Neural cell (in vitro differentiated cells): ENCODE measurements at regions not wholly inside any gene's neighbourhood (a gene's known extent, or its start where the extent isn't known, plus 50 kb on each side); places are given as distances from the start of the nearest gene placed in this dataset.

Source experiments
- MXI1 ChIP-seq: fragments of 450-650 bp; conservative IDR thresholded peaks from 2 replicates; pipeline ENCODE4 v1.6.1; 2014; ENCODE audit warnings: antibody characterized with exemption, mild to moderate bottlenecking; ENCODE audit not compliant: poor library complexity, severe bottlenecking
- SMC3 ChIP-seq: fragments of 450-650 bp; conservative IDR thresholded peaks from 2 replicates; pipeline ENCODE4 v1.6.1; 2014; ENCODE audit warnings: antibody characterized with exemption, mild to moderate bottlenecking, moderate library complexity; ENCODE audit not compliant: poor library complexity
- TF ChIP-seq, protein P1 (sequence below): fragments of 450-650 bp; IDR thresholded peaks from 2 replicates; pipeline ENCODE4 v1.5.1; 2014; ENCODE audit warnings: antibody characterized with exemption, mild to moderate bottlenecking, moderate library complexity; ENCODE audit not compliant: poor library complexity, severe bottlenecking

DNA sequence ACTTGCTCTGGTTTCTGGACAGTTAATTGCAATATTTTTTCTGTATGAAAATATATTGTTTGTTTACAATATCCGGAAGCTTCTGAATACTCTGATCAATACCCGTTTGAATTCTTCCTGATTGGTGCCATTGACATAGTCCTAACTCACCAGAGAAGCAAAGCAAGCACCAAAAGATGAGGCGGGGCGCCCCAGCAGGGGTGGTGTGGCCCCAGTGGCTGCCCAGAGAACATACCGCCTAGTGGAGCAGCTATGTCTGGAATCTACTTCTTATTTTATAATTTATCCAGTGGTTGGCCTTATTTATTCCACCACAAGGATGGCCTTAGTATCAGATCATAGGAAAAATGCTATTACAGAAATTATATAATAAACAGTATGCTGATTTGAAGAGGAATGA, 610.7 kb downstream of the JRKL start:
- TF ChIP-seq, protein P1, sequence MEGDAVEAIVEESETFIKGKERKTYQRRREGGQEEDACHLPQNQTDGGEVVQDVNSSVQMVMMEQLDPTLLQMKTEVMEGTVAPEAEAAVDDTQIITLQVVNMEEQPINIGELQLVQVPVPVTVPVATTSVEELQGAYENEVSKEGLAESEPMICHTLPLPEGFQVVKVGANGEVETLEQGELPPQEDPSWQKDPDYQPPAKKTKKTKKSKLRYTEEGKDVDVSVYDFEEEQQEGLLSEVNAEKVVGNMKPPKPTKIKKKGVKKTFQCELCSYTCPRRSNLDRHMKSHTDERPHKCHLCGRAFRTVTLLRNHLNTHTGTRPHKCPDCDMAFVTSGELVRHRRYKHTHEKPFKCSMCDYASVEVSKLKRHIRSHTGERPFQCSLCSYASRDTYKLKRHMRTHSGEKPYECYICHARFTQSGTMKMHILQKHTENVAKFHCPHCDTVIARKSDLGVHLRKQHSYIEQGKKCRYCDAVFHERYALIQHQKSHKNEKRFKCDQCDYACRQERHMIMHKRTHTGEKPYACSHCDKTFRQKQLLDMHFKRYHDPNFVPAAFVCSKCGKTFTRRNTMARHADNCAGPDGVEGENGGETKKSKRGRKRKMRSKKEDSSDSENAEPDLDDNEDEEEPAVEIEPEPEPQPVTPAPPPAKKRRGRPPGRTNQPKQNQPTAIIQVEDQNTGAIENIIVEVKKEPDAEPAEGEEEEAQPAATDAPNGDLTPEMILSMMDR, result no peak
- TF ChIP-seq MXI1 (no peak), SMC3 (no peak)
